Activated CD4-positive, alpha-beta T cell treated with anti-CD3 and anti-CD28 coated beads, Interleukin-2, amount 50 U/mL, for 24 hours (primary cell): ENCODE measurements at regions not wholly inside any gene's neighbourhood (a gene's known extent, or its start where the extent isn't known, plus 50 kb on each side); places are given as distances from the start of the nearest gene placed in this dataset.
"Not testable (repeated sequence)": the region's sequence is repeated elsewhere in the genome, so short reads cannot be mapped to it uniquely, and the experiment has no call there.

ENCODE experiments used
- DNase-seq, 2 donors: peaks; one replicate each; pipeline ENCODE4 v3.0.0-alpha.2; 2020; ENCODE audit warnings: low read depth in 1 of 2, low spot score in 1 of 2

GRCh38 chr3:187540847-187541246 lies 129.3 kb downstream of the SST start:
- no peak for DNase-seq

- no peak for DNase-seq
These were observed 134.0 kb downstream of the SST start for GRCh38 chr3:187536185-187536584.

- DNase-seq = no peak
These were observed 136.4 kb downstream of the SST start for GRCh38 chr3:187533797-187534196.

- no peak for DNase-seq
These were observed 138.4 kb downstream of the SST start for GRCh38 chr3:187531831-187532230.

GRCh38 chr3:187522890-187523289 lies 147.3 kb downstream of the SST start:
- no peak for DNase-seq

- no peak for DNase-seq
These were observed 147.9 kb downstream of the SST start for GRCh38 chr3:187522293-187522692.

GRCh38 chr3:187521546-187521945 lies 148.6 kb downstream of the SST start:
- no peak for DNase-seq

- DNase-seq = no peak
These were observed 149.9 kb downstream of the SST start for GRCh38 chr3:187520027-187520945.

- no peak for DNase-seq
These were observed 150.7 kb downstream of the SST start for GRCh38 chr3:187519428-187519890.

- DNase-seq = no peak
These were observed 150.4 kb downstream of the RTP4 start for GRCh38 chr3:187518616-187519015.

GRCh38 chr3:187518207-187518606 lies 150.0 kb downstream of the RTP4 start:
- DNase-seq = no peak

GRCh38 chr3:187516446-187517185 lies 148.4 kb downstream of the RTP4 start:
- DNase-seq = no peak

GRCh38 chr3:187507905-187508304 lies 139.7 kb downstream of the RTP4 start:
- DNase-seq = no peak

- DNase-seq = no peak
These were observed 139.1 kb downstream of the RTP4 start for GRCh38 chr3:187507266-187507665.

- DNase-seq = no peak
These were observed 136.2 kb downstream of the RTP4 start for GRCh38 chr3:187504435-187504834.

GRCh38 chr3:187498211-187498724 lies 130.1 kb downstream of the RTP4 start:
- no peak for DNase-seq

- DNase-seq = no peak
These were observed 128.9 kb downstream of the RTP4 start for GRCh38 chr3:187497052-187497451.

GRCh38 chr3:187494056-187494455 lies 125.9 kb downstream of the RTP4 start:
- not testable (repeated sequence) for DNase-seq

- DNase-seq = no peak
These were observed 123.2 kb downstream of the RTP4 start for GRCh38 chr3:187491371-187491770.

GRCh38 chr3:187490366-187490765 lies 122.2 kb downstream of the RTP4 start:
- no peak for DNase-seq

GRCh38 chr3:187484547-187485295 lies 116.5 kb downstream of the RTP4 start:
- no peak for DNase-seq
